DMS53 treated with DMSO at 0.1 percent for 48 hours (cell line): ENCODE measurements at regions not wholly inside any gene's neighbourhood (a gene's known extent, or its start where the extent isn't known, plus 50 kb on each side); places are given as distances from the start of the nearest gene placed in this dataset.
A peak's percentile ranks its signal among the peaks of the same experiment; 100 is the strongest.
"Not testable (repeated sequence)": the region's sequence is repeated elsewhere in the genome, so short reads cannot be mapped to it uniquely, and the experiment has no call there.

Experiments used
- DNase-seq: peaks from one replicate; lab custom pipeline; 2025; ENCODE audit not compliant: unreplicated experiment; lab: John Stamatoyannopoulos, UW

DNA sequence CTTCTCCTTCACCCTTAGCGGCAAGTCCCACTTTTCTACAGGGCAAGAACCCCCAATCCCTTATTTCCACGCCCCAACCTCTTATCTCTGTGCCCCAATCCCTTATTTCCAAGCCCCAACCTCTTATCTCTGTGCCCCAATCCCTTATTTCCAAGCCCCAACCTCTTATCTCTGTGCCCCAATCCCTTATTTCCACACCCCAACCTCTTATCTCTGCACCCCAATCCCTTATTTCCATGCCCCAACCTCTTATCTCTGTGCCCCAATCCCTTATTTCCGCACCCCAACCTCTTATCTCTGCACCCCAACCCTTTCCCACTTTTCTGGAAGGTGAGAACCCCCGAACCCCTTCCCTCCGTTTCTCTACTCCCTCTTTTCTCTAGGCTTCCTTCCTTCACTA is 116.1 kb upstream of the GJE1 start:
- DNase-seq = not testable (repeated sequence)

DNA sequence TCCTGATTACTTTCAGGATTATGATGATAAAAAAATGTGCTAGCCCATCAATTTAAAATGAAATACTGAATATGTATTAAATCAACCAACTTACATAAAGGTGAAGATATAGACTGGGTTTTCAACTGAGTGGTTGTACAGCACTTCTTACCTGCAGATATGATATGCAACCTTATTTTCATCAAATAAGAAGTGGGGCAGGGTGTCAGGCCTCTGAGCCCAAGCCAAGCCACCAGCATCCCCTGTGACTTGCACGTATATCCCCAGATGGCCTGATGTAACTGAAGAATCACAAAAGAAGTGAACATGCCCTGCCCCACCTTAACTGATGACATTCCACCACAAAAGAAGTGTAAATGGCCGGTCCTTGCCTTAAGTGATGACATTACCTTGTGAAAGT is 117.3 kb upstream of the GJE1 start:
- DNase-seq = not testable (repeated sequence)

DNA sequence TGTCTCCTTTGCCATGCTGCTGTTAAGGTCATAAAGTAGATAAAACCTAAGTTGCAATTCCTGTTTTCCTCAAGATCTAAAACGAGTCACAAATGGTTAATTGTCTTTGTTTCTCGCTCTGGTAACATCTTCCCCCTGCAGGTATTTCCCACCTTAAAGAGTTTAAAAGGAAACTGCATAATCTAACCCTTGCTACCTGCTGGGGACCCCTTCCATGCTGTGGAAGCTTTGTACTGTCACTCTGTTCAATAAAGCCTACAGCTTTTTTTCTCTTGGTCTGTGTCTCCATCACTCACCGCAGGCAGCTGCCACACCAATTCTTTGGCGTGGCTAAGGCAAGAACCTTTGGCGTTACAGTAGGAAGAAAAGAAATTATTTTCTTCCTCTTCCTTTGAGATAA is 117.7 kb upstream of the GJE1 start:
- DNase-seq = no peak

DNA sequence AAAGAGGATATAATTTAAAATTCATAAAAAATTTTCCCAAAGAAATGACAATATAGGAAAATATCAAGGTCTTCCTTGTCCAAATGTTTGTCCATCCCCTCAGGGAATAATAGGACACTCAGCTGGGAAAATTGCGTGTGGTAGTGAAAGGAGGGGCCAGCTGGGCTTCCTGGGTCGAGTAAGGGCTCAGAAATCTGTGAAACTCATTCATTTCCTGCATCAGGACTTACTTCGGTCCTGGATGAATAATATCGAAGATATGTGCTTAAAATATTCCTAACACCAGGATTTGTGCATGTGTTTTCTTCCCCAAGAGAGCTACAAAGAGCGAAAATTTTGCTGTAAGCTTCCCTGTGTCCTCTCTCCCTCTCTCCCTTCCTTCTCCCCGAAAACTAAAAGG is 118.2 kb upstream of the GJE1 start:
- no peak for DNase-seq

DNA sequence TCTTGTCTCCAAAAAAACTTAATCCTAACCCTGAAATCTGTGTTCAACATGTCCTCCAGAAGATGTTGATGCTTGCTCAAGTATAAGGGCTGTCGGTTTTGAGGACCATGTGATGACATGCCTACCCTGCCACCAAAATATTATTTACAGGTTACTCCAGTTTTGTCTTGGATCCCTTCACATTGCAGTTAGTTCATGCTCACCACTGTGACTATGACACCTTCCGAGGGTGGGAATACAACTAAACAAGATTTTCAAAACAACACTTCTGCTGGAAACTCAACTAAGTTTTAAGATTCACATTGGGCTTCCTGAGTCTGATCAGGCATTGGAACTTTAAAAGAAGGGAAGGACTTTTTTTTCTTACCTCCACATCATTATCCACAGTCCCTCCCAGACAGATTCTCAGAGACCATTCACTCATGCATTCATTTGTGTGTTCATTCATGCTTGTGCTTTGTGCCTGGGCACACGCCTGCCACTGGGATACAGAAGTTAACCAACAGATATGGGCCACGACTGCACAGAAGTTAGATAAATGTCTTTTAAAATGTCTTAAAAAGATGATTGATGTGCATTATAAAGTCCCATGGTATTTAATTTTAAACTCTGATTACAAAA is 118.7 kb upstream of the GJE1 start:
- DNase-seq = no peak

DNA sequence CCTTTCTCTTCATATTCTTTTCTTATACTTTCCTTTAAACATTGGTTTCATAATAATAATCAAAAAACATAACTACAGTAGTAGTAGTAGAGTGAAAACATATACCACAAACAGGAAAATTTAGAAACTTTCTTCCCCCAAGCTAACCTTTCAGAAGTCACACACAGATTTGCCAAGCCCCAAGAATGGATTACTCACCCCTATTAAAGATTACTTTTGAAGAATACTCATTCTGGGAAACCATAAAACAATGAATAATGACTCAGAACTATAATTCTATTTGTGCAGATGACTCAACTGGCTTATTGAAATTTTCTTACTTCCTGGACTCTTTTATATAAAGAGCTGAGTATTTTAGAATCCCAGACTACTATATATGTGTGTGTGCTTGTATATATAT is 119.4 kb upstream of the GJE1 start:
- peak; percentile 11 for DNase-seq

DNA sequence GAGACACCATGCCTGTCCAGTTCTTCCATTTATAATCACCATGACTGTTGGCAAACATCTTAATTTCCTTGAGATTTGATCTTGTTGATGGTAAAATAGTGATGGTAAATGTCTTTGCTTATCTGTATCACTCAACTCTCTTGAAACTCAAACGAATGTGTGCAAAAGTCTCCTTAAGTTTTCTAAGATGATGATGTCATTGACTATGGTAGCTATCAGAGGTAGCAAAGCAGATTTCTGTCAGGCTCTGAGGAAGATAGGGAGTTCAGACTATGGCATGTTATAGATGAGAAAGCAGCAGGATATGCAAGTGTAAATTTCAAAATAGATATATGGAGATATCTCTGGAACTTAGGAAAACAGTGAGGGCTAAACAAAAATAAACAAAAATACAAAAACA is 121.0 kb upstream of the GJE1 start:
- no peak for DNase-seq

DNA sequence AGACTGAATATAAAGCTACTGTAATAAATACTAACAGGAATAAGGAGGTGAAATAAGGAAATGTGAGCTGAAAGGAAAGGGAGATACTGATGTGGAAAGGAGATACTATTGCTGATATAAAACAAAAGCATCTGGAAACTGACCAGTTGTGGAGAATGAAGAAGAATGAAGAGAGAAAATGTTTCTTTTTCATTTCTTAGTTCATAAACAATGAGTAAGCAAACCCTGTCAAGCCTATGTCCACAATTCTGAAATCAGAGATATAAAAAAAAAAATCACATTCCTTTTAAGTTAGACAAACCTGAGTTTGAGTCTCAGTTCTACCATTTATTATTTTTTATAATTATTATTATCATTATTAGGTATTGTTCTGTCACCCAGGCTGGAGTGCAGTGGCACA is 121.6 kb upstream of the GJE1 start:
- no peak for DNase-seq

DNA sequence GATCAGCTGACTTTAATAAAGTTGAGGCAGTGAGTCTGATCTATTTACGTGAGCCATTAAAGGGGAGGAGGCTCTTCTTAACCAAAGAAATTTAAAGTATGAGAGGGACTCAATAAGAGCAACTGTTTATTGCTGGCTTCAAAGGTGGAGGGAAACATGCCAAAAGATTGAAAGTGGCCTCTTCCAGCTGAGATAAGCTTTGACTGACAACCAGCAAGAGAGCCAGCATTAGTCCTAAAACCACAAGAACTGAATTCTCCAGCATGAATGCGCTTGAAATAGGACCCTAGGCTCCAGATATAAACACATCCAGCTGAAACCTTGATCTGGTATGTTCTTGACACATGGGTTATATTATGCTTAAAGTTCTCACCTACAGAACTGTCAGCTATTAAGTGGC is 123.1 kb upstream of the GJE1 start:
- no peak for DNase-seq

DNA sequence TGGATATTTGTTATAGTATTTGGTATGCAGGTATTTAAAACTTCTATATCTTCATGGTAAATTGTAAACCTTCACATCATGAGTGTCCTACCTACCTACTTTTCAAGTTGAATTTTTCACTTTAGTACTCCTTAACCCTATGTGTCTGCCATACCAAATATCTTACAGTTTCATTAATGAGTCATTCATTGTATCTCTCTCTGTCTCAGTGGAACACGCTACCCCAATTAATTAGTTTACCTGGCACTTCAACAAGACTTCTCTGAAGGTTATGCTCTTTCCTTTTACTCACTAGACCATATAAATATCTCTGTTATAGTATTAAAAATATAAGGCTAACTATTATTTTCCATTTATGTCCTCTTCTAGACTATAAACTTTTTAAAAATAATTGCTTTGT is 123.9 kb upstream of the GJE1 start:
- no peak for DNase-seq

DNA sequence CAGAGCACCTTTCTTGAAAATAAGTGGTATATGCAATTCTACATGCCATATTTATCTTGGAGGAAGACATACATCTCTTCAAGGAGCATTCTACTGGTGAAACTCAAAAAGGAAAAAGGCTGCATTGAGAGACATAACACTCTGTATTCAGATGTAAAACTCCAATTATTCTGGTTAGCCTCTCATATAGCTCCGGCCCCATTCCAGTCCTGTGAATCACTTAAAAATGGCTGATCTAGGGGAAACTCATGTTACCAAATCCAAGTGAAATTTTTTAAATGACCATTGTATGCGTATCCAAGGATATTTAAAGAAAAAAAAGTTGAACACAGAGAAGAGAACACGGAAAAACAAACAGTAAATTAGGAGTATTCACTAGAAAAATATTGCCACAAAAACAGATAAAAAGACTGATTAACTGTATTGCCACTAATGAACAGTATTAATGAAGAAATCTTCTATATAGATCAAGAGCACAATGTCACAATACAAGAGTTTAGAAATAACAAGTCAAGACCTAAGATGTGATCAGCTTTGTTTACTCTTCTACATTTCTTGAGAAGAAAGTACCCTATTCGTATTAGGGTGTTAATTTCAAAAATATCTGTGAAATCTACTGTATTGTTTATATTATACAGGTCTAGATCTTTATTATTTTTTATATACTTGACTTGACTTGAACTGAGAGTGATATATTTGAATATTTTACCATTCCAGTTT is 124.5 kb upstream of the GJE1 start:
- DNase-seq = no peak

DNA sequence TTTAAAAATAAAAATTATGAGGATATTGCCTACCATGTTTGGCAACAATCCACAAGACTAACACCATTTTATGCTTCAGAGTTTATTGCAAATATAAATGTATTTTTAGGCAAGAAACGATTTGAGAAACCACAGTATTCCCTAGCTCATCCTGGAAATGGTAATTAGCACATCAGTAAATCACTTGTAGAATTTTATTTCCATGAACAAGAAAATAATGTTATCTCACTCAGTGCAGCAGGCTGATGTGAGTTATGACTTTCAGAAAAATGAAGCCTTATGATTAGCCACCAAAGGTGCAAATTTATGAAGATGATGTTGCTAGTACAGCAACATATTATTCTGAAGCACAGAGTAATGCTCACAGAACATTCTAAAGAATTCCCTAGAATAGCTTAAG is 127.7 kb upstream of the GJE1 start:
- DNase-seq = no peak

DNA sequence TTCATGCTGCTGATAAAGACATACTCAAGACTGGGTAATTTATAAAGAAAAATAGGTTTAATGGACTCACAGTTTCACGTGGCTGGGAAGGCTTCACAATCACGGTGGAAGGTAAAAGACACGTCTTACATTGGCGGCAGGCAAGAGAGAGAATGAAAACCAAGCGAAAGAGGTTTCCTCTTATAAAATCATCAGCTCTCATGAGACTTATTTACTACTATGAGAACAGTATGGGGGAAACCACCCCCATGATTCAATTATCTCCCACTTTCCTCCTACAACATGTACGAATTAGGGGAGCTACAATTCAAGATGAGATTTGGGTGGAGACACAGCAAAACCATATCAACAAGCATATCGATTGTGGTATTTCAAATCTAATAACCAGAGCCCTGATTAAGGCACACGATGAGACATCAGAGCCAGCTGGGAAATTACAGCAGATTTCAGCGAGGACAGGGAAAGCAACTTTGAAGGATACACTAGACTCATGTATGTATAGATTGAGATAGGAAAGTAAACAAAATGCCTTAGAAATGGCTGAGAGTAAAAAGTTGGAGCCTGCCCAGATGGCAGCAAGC is 129.8 kb upstream of the GJE1 start:
- no peak for DNase-seq

DNA sequence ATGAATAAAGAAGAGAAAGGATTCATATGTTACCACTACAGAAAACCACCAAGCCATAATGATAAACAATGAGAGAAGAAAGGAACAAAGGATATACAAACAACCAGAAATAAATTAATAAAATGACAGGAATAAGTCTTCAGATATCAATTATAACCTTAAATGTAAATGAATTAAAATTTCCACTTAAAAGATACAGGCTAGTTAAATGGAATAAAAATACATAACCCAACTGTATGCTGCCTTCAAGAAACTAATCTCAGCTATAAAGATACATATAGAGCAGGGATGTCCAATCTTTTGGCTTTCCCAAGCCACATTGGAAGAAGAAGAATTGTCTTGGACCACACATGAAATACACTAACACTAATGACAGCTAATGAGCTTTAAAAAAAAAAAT is 135.9 kb upstream of the GJE1 start:
- DNase-seq = no peak

DNA sequence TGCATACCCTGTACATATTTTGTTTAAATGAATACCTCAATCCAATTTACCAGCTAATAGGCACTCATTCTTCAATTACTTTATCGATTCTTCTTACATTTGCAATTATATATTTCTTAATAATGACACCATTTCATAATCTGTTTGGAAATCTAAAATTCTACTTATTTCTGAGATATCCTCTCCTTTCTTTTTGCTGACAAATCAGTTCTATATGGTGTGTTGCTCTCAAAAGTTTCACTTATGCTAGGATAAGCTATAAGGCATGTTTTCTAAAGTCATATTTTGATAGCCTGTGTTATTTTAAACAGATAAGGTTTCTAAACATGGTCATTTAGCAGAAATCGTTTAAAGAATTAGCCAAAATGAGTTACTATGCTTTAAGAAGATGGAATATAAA is 140.6 kb upstream of the GJE1 start:
- no peak for DNase-seq

DNA sequence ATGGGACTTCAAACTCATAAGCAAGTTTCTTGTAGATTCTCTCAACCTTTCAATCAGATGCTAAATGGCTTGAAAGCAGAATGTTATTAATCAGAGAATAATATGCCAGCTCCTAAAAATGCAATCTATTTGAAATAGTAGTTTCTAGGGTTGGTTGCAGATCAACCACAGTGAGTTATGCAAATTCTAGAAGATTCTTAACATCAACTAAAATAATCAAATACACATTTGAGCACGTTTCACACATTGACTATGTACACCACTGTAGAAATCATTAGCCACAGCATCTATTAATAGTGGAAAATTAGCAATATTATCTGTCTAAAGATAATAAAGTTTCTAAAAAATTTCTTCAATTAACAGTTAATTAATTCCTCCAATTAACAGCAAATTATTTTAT is 141.9 kb upstream of the GJE1 start:
- DNase-seq = no peak

DNA sequence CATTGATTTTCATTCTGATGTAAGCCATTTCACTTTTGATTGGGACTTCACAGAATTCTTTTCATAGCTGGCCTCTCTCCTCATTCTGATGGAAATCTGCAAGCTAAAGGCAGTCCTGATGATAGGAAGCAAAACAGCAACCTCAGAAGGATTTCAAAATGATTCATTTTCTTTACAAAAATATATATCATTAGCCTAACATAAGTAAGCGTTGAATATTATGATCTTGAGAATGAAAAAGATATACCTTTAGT is 143.1 kb upstream of the GJE1 start:
- DNase-seq = no peak

DNA sequence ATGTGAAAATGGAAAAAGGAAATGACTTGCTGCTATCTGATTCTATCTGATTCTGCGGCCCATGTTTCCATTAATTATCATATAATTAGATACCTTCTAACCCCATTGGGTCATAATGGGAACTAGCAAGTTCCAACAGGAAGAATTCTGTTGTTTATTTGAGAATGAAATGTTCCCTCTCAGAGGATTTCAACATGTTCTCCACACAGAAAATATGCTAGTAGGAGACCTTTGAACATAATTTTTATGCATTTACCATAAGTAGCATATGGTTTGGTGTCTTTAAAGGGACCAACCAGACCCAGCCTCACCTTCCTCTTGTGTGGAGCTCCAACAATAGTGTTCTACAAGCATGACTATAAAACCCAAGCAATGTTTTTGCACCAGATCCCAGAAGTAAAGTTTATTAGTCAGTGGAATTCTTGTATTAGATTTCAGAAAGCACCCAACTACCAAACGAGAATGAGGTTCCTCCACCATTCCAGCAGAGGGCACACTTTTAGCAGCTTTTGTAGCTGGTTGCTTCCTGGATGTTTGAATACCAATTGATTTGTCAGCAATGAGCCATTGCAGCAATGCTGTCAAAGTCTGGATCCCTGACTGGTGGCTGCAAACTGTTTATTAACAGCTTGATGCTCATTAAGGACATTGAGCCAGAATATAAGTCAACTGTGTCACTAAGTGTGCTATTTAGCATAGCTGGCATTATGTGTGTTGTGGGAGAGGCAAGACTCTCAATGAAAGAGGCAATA is 143.6 kb upstream of the GJE1 start:
- peak; percentile 51 for DNase-seq

DNA sequence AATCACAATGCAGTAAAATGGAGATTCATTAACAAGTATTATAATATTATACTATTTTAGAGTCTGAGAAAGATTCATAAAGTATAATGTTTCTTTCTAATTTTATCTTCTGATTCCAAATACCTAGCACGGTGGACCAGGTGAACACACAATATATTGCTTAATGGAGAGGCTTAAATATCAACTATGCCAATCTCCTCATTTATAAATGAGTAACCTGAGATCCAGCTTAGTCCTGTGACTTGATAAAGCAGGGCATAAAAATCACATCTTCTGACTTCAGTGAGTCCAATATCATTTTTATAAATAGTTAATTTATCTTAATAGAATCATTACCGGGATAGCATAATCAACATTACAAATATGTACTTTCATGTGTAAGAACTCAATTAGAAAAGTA is 144.4 kb upstream of the GJE1 start:
- no peak for DNase-seq

DNA sequence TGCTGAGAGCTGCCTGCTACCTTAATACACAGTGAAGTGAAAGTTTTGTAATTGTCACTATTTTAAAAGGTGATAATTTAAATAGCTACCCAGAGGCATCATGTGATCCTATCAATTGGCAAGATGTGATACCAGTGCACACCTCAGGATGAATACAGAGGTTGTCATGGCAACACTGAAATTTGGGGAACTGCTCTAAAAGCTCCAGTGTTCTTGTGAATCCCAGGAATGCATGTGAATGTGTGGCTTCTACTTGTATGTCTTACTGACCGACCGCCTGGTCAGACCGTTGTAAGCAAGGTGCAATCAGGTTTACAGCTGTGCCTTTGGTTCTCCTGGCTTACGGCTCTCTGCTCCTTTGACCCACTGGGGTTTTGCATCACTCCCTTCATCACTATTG is 146.3 kb upstream of the GJE1 start:
- DNase-seq = no peak

DNA sequence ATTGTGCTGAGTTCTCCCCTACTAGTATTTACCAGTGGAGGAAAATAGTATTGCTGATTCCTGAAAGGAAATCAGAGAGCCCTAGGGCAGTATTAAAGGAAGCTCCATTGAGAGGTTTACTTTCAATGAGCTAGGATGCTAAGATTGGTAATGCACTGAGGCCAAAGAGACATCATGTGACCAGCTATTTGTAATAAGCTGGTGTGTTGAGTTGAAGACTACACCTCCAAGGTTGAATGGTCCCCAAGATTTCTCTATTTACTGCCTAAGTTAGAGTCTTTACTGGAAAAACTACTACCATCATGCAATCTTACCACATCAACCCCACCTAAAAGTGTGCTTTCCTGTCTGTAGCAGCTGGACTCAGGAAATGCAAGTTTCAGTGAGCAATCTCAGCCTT is 151.5 kb upstream of the GJE1 start:
- no peak for DNase-seq

DNA sequence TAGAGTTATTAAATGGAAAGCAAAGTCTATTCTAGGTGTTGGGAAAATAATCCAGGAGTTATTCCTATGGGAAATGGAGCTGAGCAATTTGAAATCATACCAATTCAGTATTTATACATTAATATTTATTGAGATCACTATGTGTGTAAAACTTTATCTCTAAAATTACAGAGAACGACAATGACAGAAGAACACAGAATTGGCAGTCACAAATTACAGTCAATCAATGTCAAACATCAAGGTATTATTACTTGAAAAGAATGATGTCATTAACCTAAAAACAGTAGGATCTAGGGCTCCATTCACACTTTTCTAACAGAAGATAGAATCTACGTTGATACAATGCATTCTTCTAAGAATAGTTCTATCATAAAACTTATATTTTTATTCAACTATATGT is 154.9 kb upstream of the GJE1 start:
- DNase-seq = no peak
